Activated CD8-positive, alpha-beta memory T cell treated with anti-CD3 and anti-CD28 coated beads for 4 hours (primary cell): ENCODE measurements at regions not wholly inside any gene's neighbourhood (a gene's known extent, or its start where the extent isn't known, plus 50 kb on each side); places are given as distances from the start of the nearest gene placed in this dataset.
A peak's percentile ranks its signal among the peaks of the same experiment; 100 is the strongest.

Source experiments
- DNase-seq, 2 donors: peaks; one replicate each; pipeline ENCODE4 v3.0.0-alpha.2; 2020; ENCODE audit warnings: low read depth in 2 of 2

- DNase-seq: no peak
Observed at GRCh38 chr5:139733698-139734538, 61.7 kb upstream of the PSD2 start.

- no peak for DNase-seq
Observed at GRCh38 chr5:139734539-139734916, 61.1 kb upstream of the PSD2 start.

- DNase-seq: no peak
Observed at GRCh38 chr5:139738193-139739149, 57.1 kb upstream of the PSD2 start.

GRCh38 chr5:139739150-139739974, 56.2 kb upstream of the PSD2 start:
- DNase-seq: no peak

GRCh38 chr5:139740138-139740991, 55.2 kb upstream of the PSD2 start:
- DNase-seq: no peak

- no peak for DNase-seq
Observed at GRCh38 chr5:139740992-139741672, 54.5 kb upstream of the PSD2 start.

- DNase-seq: no peak
Observed at GRCh38 chr5:139741823-139742172, 53.8 kb upstream of the PSD2 start.

GRCh38 chr5:139742173-139742903, 53.3 kb upstream of the PSD2 start:
- DNase-seq: no peak

- no peak for DNase-seq
Observed at GRCh38 chr5:139743001-139743771, 52.4 kb upstream of the PSD2 start.

GRCh38 chr5:139743804-139744203, 51.8 kb upstream of the PSD2 start:
- no peak for DNase-seq

- no peak for DNase-seq
Observed at GRCh38 chr5:139744471-139745131, 51.0 kb upstream of the PSD2 start.

GRCh38 chr5:139745132-139745799, 50.3 kb upstream of the PSD2 start:
- DNase-seq: no peak

GRCh38 chr5:139745800-139746690, 49.6 kb upstream of the PSD2 start:
- DNase-seq: peak in 1 of 2 donors; percentile 25
